SIG-M5 treated with dmso at 0.1 percent for 504 hours (cell line): ENCODE measurements at regions not wholly inside any gene's neighbourhood (a gene's known extent, or its start where the extent isn't known, plus 50 kb on each side); places are given as distances from the start of the nearest gene placed in this dataset.

ENCODE experiments used
- DNase-seq: peaks from one replicate; lab custom pipeline; 2025; ENCODE audit not compliant: unreplicated experiment; lab: John Stamatoyannopoulos, UW

- no peak for DNase-seq
These were observed 312.7 kb upstream of the IGFBP3 start for GRCh38 chr7:46233585-46234329.

GRCh38 chr7:46230990-46231305 is 309.9 kb upstream of the IGFBP3 start:
- DNase-seq, result no peak

- no peak for DNase-seq
These were observed 309.4 kb upstream of the IGFBP3 start for GRCh38 chr7:46230298-46230989.

- no peak for DNase-seq
These were observed 308.3 kb upstream of the IGFBP3 start for GRCh38 chr7:46229409-46229808.

GRCh38 chr7:46226860-46227259 is 305.8 kb upstream of the IGFBP3 start:
- no peak for DNase-seq

- DNase-seq, result no peak
These were observed 303.3 kb upstream of the IGFBP3 start for GRCh38 chr7:46224363-46224762.

GRCh38 chr7:46220066-46220630 is 299.1 kb upstream of the IGFBP3 start:
- DNase-seq, result no peak

- DNase-seq, result no peak
These were observed 297.6 kb upstream of the IGFBP3 start for GRCh38 chr7:46218461-46219200.

- no peak for DNase-seq
These were observed 295.0 kb upstream of the IGFBP3 start for GRCh38 chr7:46215987-46216567.

- DNase-seq, result no peak
These were observed 293.5 kb upstream of the IGFBP3 start for GRCh38 chr7:46214526-46214925.

- no peak for DNase-seq
These were observed 292.1 kb upstream of the IGFBP3 start for GRCh38 chr7:46213154-46213537.

- DNase-seq, result no peak
These were observed 291.5 kb upstream of the IGFBP3 start for GRCh38 chr7:46212425-46213153.

- no peak for DNase-seq
These were observed 289.4 kb upstream of the IGFBP3 start for GRCh38 chr7:46210467-46210866.

GRCh38 chr7:46209611-46210388 is 288.7 kb upstream of the IGFBP3 start:
- DNase-seq, result no peak

- DNase-seq, result no peak
These were observed 287.8 kb upstream of the IGFBP3 start for GRCh38 chr7:46208635-46209525.

GRCh38 chr7:46207931-46208634 is 287.0 kb upstream of the IGFBP3 start:
- no peak for DNase-seq

GRCh38 chr7:46206476-46207060 is 285.5 kb upstream of the IGFBP3 start:
- DNase-seq, result no peak

GRCh38 chr7:46205478-46205877 is 284.4 kb upstream of the IGFBP3 start:
- no peak for DNase-seq
